Endothelial cell of umbilical vein (primary cell): ENCODE measurements at regions not wholly inside any gene's neighbourhood (a gene's known extent, or its start where the extent isn't known, plus 50 kb on each side); places are given as distances from the start of the nearest gene placed in this dataset.

Source experiments
- BruUV-seq: library from RNA; stranded (reverse); fragments of 400-500 nt; replicated peaks from 2 replicates; lab custom pipeline; 2021; lab: Mats Ljungman, UMichigan
- CTCF ChIA-PET: fragments of 300-600, 350-600 bp; sonication (Branson Sonifier 250); formaldehyde crosslinking; loops from one replicate; lab custom pipeline; 2021; ENCODE audit warnings: antibody characterized with exemption, inconsistent platforms; lab: Charles Lee
- POLR2A ChIA-PET: fragments of 300-600, 350-600 bp; sonication (Branson Sonifier 250); formaldehyde crosslinking; loops from one replicate; lab custom pipeline; 2021; ENCODE audit warnings: antibody characterized with exemption, inconsistent platforms; lab: Charles Lee
- DNase-seq: peaks from one replicate; pipeline ENCODE4 v3.0.0-alpha.2; 2011; ENCODE audit warnings: low read depth, low spot score
- FAIRE-seq: peaks from 2 replicates; lab custom pipeline; 2011; peaks lifted over from hg19 to GRCh38; lab: Jason Lieb, UNC
- H2AFZ ChIP-seq: 2 replicates; pipeline ENCODE4 v1.6.0; 2012; ENCODE audit warnings: low read depth, low read length, control low read depth, inconsistent platforms
- H3K27ac ChIP-seq: 2 replicates; pipeline ENCODE4 v1.5.1; 2011; ENCODE audit warnings: low read depth, mild to moderate bottlenecking, control low read depth, low read length, moderate library complexity; ENCODE audit not compliant: insufficient read depth
- H3K27me3 ChIP-seq, 2 experiments: 2 replicates each; pipeline versions ENCODE4 v1.6.0 to v1.6.1; 2011; ENCODE audit warnings: low read length in 2 of 2, mixed read lengths in 1 of 2; ENCODE audit not compliant: control insufficient read depth in 2 of 2, insufficient read depth in 2 of 2
- H3K36me3 ChIP-seq, 2 experiments: 2 replicates in 1 of 2; 3 replicates in 1 of 2; pipeline ENCODE4 v1.5.1; 2011; ENCODE audit warnings: low read length in 2 of 2, mild to moderate bottlenecking in 1 of 2, moderate library complexity in 1 of 2; ENCODE audit not compliant: control insufficient read depth in 2 of 2, insufficient read depth in 2 of 2; ENCODE audit errors: extremely low read depth in 1 of 2
- H3K4me1 ChIP-seq: 3 replicates; pipeline ENCODE4 v1.5.1; 2011; ENCODE audit warnings: mild to moderate bottlenecking, low read length; ENCODE audit not compliant: control insufficient read depth, insufficient read depth; ENCODE audit errors: extremely low read depth
- H3K4me2 ChIP-seq: 2 replicates; pipeline ENCODE4 v1.6.1; 2011; ENCODE audit warnings: low read length, control low read depth, mixed read lengths; ENCODE audit not compliant: insufficient read depth
- H3K4me3 ChIP-seq, 3 experiments: fragments of 200-600 bp in 1 of 3; sonication (generic), shearing (Covaris generic) in 1 of 3; replicated peaks in 1 of 3; 2 replicates each; pipeline ENCODE4 v1.5.1; 2011 to 2016; ENCODE audit warnings: control low read depth in 3 of 3, low read length in 3 of 3, mild to moderate bottlenecking in 2 of 3, inconsistent platforms in 1 of 3, low read depth in 1 of 3, moderate library complexity in 1 of 3; ENCODE audit not compliant: insufficient read depth in 1 of 3
- H3K79me2 ChIP-seq: 2 replicates; pipeline ENCODE4 v1.6.0; 2012; ENCODE audit warnings: low read length, inconsistent platforms; ENCODE audit not compliant: control insufficient read depth, insufficient read depth
- H3K9ac ChIP-seq: replicated peaks from 2 replicates; pipeline ENCODE3; 2011; ENCODE audit warnings: low read length, control low read depth; ENCODE audit not compliant: insufficient read depth; ENCODE audit errors: extremely low read depth
- H3K9me1 ChIP-seq: replicated peaks from 3 replicates; pipeline ENCODE4 v1.6.0; 2011; ENCODE audit warnings: mild to moderate bottlenecking, low read length; ENCODE audit not compliant: control insufficient read depth, insufficient read depth; ENCODE audit errors: extremely low read depth
- H3K9me3 ChIP-seq: replicated peaks from 2 replicates; pipeline ENCODE4 v1.5.1; 2012; ENCODE audit warnings: low read length, inconsistent platforms; ENCODE audit not compliant: control insufficient read depth, insufficient read depth
- H4K20me1 ChIP-seq: replicated peaks from 2 replicates; pipeline ENCODE3; 2011; ENCODE audit warnings: mild to moderate bottlenecking, low read length; ENCODE audit not compliant: control insufficient read depth, insufficient read depth; ENCODE audit errors: extremely low read depth
- CTCF ChIP-seq, 2 donors: IDR thresholded peaks; 1 replicate in 1 of 2; 2 replicates in 1 of 2; pipeline ENCODE4 v1.5.1; 2011; ENCODE audit warnings: low read length in 2 of 2, mild to moderate bottlenecking in 2 of 2, moderate library complexity in 2 of 2, control low read depth in 1 of 2, inconsistent platforms in 1 of 2, low read depth in 1 of 2; ENCODE audit not compliant: insufficient read depth in 1 of 2; ENCODE audit errors: extremely low read depth in 1 of 2
- EZH2 ChIP-seq: IDR thresholded peaks from 2 replicates; pipeline ENCODE4 v1.6.1; 2012; ENCODE audit warnings: borderline replicate concordance, low read depth, mild to moderate bottlenecking, moderate library complexity, low read length, inconsistent platforms; ENCODE audit not compliant: severe bottlenecking
- FOS ChIP-seq: IDR thresholded peaks from 2 replicates; pipeline ENCODE4 v1.6.1; 2011; ENCODE audit warnings: mild to moderate bottlenecking, low read length, moderate library complexity, borderline replicate concordance; ENCODE audit not compliant: insufficient read depth
- GATA2 ChIP-seq: IDR thresholded peaks from 2 replicates; pipeline ENCODE4 v1.7.0; 2011; ENCODE audit warnings: low read depth, mild to moderate bottlenecking, moderate library complexity, mixed read lengths, low read length; ENCODE audit not compliant: insufficient read length, insufficient read depth
- JUN ChIP-seq: IDR thresholded peaks from 2 replicates; pipeline ENCODE4 v1.6.1; 2011; ENCODE audit warnings: borderline replicate concordance, low read depth; ENCODE audit not compliant: insufficient read length, insufficient read depth
- MYC ChIP-seq: IDR thresholded peaks from one replicate; pipeline ENCODE4 v1.6.1; 2011; ENCODE audit warnings: mild to moderate bottlenecking, low read depth, low read length
- POLR2A ChIP-seq: IDR thresholded peaks from 2 replicates; pipeline ENCODE4 v1.6.1; 2012; ENCODE audit warnings: low read depth, mild to moderate bottlenecking, control low read depth, low read length
- POLR2AphosphoS5 ChIP-seq: IDR thresholded peaks from 2 replicates; pipeline ENCODE4 v1.6.1; 2012; ENCODE audit warnings: low read depth, mild to moderate bottlenecking, control low read depth, low read length, moderate library complexity; ENCODE audit not compliant: insufficient read depth
- dilution Hi-C: fragments of 300-500 bp; cut with MboI; formaldehyde crosslinking; loops from one replicate; pipeline ENCODE4 v1.15.0; 2019; ENCODE audit warnings: low sequenced_read_pairs; ENCODE audit not compliant: extremely low pct_ligation_motif_present
- intact Hi-C: fragments of 100-400 bp; cut with micrococcal nuclease; formaldehyde crosslinking; loops from one replicate; pipeline ENCODE4 v1.10.0; 2022
- TF ChIP-seq, protein P1 (sequence below): IDR thresholded peaks from 2 replicates; pipeline ENCODE4 v1.6.1; 2011; ENCODE audit not compliant: insufficient read depth, insufficient read length

- Histone ChIP-seq H3K9ac (no peak overlapping the region), H2AFZ (no peak overlapping the region), H3K79me2 (no peaks in the 10 kb centered on the region), H3K4me1 (no peaks in the 10 kb centered on the region), H3K4me3 (no peak overlapping the region), H3K27ac (no peak overlapping the region), H3K4me2 (no peak overlapping the region), H3K27me3 (no peaks in the 10 kb centered on the region), H4K20me1 (no peaks in the 10 kb centered on the region), H3K9me3 (peaks cover 8% of the 10 kb centered on the region), H3K9me1 (no peaks in the 10 kb centered on the region), H3K36me3 (no peaks in the 10 kb centered on the region)
- CTCF ChIA-PET = no interaction called here
- intact Hi-C loops (no loop called here), dilution Hi-C loops (no loop called here)
- FAIRE-seq (no peak), DNase-seq (no peak)
- POLR2A ChIA-PET = no interaction called here
- TF ChIP-seq CTCF (IDR thresholded peaks at IDR 0.05; ENCODE audit: extremely low read depth in 1 of 2, insufficient read depth in 1 of 2, low read depth in 1 of 2, low read length in 2 of 2) (no peak), MYC (no peak), EZH2 (no peak), POLR2A (no peak), GATA2 (no peak), POLR2AphosphoS5 (no peak), JUN (no peak), FOS (no peak)
- TF ChIP-seq, protein P1, sequence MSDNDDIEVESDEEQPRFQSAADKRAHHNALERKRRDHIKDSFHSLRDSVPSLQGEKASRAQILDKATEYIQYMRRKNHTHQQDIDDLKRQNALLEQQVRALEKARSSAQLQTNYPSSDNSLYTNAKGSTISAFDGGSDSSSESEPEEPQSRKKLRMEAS = no peak
- BruUV-seq = no TSS peak
These were observed 342.4 kb upstream of the GRIA1 start for GRCh38 chr5:153147891-153148623.
